GM21825 (cell line): ENCODE measurements at regions not wholly inside any gene's neighbourhood (a gene's known extent, or its start where the extent isn't known, plus 50 kb on each side); places are given as distances from the start of the nearest gene placed in this dataset.

Experiments used
- ATAC-seq: cut with Tn5 transposase; IDR thresholded peaks from one replicate; pipeline ENCODE4 v1.9.1; 2021; ENCODE audit warnings: mild to moderate bottlenecking, moderate library complexity; ENCODE audit not compliant: unreplicated experiment

DNA sequence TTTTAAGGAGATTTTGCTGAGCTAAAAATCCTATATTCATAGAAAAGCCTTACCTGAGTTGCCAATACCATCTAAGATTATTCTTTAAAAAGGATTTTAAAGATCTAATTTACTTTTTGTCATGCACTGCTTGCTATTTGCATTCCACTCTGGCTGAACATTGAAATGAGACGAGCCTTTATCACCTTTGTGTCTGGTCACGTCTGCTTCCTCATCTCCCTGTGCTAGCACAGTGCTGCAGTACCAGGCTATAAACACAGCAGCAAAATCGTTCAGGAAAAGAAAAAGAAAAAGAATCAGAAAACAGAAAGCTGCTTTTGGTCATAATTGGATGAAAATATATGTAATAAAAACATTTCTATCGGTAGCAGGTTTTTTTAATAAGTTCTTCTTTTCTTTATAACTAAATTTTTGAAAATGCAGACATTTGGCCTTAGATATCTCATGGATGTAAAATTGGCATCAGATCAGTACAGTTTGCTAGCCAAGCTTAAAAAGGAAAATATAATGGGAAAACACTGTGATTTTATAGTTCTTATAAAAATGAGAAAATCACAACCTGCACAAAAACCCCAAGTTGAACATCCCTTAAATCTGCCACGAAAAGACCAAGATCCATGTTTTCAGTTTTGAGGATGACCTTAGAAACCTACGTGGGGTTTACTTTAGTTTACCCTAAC is 735.7 kb upstream of the CXADR start:
- ATAC-seq, result no peak

DNA sequence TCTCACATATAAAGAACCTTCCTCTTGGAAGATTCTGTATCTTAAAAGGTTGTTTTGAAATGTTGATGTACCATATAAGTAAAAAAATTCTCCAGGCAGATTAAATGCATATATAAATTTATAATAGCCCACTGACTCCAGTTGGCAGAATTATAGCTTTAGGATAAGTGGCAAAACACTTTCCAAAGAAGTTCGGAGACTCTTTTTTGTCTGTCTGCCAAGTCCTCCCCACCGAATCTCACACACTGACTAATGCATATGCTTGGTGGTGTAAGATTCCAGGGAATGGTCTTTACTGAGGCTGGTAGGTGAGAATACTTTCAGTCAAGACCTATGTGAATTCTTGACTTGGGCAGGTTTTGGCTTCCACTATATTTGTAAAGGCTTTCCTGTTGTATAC is 724.3 kb upstream of the CXADR start:
- no peak for ATAC-seq

DNA sequence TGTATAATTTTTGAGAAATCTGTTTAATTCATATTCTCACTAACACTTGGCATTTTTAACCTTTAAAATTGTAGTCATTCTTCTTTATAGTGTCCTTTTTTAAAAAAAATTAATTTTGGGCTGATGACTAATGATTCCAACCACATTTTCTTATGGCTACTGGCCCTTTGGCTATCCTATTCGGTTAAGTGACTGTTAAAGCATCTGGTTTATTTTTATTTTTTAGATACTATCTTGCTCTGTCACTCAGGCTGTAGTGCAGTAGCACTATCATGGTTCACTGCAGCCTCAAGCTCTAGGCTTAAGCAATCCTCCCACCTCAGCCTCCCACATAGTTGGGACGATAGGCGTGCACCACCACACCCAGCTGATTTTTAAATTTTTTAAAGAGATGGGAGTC is 723.2 kb upstream of the CXADR start:
- ATAC-seq, result no peak

DNA sequence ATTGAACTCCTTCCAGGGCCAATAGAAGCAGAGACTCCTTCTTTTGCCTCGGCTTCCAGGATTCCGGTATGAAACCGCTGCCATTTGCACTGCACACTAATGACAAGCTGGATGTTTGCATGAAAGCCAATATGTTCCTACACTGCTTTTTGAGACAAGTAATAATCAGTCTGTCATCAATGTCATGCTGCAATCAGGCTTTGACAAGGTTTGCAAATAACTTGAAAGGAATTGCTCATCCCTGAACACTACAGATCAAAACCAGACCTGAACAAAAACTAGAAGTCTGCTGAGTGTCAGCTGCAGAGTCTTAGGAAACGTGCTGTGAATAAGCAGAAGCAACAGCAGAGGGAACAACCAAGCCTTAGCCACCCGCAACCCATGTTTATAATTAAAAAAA is 720.7 kb upstream of the CXADR start:
- ATAC-seq, result no peak

DNA sequence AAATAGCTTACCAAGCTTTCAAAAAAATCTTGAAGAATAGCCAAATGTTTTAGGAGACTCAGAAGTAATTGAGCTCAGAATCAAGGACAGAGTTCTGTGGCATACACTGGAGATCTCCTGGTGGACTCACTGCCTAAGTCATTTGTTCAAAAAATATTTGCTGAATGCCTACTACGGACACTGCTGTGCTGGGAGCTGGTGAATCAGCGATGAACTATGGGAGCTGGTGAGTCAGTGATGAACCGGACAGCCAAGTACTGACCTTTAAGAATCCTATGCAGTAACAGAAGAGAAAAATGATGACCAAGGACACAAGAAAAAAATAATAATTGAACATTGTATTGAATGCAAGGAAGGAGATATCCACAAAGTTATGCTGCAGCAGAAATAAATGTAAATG is 717.9 kb upstream of the CXADR start:
- no peak for ATAC-seq

DNA sequence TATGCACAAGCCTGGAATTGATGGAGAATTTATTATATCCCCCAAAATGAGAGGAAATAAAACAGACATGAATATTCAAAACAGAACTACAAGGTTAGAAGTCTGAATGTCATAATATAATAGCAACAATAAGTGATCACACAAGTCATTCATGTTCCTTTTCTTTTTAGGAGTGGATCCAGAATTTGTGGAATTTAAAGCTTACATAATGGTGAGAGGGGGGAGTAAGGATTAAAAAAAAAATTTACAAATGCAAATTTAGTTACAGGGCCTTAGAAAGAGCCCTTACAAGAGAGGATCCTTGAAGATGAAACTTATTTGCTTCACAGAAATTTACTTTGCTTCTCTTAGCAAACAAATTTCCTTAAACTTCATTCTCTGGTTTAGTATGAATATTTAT is 716.1 kb upstream of the CXADR start:
- no peak for ATAC-seq

DNA sequence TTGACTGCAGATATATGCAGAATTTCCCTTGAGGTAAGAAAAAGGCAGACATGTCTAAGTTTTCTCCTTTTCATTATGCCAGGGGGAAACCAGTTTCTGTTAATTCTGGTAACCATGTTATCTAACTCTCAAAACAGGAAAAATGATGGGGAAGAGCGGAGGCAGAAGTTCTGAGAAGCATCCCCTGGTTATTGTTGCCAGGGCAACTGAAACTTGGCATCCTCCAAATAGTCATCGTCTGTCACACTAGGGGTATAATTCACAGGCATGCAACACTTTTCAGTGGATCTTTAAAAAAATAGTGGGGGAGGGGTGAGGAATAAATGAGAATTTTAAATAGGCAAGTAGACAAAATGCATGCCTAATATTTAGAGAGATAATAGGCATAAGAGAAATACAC is 715.3 kb upstream of the CXADR start:
- ATAC-seq, result no peak

DNA sequence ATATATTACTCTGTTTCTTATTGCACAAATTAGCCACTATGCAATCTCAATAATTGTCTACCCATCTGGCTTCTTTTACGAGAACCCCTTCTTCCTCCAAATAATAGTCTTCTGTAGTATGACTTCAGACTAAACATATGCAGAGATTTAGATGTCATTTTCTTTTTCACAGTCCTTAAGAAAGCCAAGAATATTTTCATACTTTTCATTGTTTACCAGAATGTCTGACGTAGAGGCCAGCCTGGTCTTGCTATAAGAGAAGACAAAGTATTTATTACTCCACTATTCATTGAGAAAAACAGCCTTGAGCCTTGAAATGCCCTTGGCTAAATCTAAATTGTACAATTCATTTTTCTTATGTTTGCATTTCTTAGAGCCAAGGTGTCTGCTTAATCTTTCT is 714.9 kb upstream of the CXADR start:
- no peak for ATAC-seq

DNA sequence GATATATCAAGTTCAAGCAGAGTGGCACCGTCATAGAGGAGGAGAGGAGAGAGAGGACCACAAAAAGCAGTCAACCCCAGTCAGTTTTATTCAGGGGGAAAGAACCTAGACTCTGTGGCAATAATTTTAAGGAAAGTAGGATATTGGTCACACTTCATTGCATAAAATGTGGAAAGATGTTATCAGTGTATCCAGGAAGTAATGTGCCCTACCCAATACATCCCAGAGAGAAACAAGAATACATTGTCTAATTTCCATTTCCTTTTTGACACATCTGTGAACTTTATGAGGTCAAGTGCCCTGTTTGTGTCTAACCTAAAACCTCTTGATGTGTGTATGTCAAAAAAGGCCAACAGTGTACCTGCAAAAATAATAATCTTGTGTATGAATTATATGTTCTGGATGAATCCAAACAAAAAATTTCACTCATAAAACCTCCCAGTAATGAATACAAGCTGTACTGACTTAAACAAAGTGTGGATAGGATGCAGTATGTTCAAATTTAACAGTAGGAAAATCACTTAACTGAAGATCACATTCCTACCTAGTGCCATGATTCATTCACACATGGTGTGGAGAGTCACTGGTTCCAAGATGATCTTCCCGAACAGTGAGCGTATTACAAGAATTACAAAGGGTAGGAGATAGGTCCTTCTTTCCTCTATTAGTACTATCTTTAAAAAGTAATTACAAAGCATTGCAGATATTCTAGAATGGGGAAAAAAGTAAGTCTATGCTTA is 712.1 kb upstream of the CXADR start:
- no peak for ATAC-seq

DNA sequence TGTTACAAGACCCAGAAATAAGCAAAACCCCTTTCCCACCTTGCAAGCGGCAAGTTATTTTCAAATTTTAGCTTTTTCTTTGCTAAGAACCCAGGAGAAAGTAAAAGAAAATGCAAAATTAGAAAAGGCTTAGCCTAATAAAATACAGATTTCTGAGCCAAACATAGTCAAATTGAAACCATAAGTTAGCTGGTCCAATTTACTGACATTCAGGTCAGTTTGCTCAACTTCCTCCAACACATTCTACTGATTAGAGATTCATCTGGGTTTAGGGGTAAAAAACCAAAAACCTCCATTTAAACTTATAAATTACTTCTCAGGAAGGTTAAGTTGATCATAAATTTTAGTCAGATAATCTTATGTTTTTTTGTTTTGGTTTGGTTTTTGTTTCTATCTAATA is 701.8 kb upstream of the CXADR start:
- no peak for ATAC-seq

DNA sequence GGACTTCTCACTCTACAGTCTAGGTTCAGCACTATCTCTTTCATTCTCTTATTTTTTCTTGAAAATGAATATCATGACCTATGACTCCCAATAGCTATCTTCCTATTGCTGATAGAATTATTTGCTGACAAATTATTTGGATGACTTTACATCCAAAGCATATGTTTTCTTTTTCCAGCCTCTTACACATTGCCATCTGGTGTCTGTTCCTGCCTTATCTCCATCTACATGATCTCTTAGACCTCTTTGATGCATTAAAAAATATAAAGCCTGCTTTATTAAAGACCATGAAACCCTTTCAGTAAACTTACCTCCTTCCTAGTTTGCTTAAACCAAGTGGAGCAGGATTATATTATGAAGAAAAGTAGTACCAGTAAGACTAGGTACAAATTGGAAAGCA is 700.9 kb upstream of the CXADR start:
- ATAC-seq, result no peak

DNA sequence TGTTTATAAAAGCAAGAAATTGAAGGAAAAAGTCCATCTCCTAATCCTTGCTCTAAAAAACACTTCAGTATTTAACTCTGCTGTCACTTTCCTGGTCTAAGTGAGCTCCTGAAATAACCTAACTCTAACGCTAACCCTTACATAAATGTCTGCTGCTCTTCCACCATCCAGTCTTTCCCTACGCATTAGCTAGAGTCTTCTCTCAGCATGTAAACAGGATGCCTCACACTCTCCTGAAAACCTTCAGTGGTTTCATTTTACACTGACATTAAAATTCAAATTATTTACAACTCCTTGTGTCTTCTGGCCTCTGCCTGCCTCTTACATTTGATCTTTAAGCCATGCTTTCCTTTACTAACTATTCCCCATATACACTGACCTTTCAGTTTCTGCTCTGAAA is 697.6 kb upstream of the CXADR start:
- ATAC-seq, result no peak

DNA sequence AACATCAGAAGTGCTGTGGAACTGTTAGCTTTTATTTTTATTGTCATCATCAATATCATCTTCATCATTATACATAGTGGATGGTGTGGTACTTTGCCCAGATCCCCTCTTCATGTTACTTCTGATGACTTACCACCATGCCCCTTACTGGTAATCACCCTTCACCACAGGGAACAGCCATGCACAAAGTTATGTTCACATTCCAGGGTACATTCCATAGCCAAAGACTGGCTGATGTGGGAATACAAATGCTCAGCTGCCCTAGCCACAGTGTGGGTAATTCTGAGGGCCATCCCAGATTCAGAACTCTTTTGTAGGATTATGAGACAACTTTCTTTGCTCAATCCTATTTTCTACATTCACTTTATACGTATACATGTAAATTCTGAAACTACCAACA is 691.3 kb upstream of the CXADR start:
- ATAC-seq, result no peak

DNA sequence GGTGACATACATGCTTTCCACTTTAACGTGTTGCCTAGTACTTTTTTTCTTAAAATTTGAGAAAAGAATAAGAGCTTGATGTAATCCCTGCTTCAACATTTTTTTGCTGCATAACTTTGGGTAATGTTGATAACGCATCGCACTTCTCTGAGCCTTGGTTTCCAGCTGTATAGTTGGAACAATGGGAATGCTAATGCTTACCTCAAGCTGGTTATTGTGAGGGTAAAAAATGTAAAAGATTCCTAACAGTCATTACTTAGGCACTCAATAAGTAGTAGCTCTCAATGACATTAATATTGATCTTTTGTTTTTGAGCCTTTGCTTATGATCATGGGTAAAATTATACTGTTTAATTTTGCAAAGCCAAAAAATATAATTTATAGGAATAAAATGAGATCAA is 683.3 kb upstream of the CXADR start:
- ATAC-seq, result no peak

DNA sequence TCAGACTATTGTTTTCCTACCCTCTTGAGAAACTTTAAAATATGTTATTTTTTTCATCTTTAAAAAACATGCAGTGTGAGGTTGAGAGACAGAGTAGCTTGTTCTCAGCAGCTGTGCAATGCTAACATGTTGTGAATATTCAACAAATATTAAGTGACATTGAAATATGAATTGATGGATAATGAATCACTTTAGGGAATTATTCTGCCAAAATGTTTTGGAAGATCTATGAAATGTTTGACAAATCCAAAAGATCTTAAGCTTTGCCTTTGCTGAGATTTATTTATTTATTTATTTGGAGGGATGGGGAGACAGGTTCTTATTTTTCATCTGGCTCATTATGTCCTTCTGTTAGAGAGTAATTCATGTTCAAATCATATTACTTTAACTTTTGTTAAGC is 680.1 kb upstream of the CXADR start:
- ATAC-seq, result no peak

DNA sequence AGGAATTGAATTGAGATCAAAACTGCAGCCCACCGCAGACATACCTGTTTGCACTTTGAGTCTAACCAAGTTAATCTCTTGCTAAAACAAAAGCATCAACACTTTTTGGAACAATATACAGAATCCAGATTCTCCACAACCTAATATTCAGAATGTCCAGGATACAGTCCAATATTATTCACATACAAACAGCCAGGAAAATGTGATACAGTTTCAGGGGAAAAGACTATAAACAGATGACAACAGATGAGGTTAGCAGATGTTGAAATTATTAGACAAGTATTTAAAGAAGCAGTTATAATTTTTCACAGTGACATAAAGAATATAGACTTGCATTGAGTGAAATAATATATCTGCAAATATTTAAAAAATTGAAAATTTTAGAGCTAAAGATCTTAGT is 678.1 kb upstream of the CXADR start:
- ATAC-seq, result no peak

DNA sequence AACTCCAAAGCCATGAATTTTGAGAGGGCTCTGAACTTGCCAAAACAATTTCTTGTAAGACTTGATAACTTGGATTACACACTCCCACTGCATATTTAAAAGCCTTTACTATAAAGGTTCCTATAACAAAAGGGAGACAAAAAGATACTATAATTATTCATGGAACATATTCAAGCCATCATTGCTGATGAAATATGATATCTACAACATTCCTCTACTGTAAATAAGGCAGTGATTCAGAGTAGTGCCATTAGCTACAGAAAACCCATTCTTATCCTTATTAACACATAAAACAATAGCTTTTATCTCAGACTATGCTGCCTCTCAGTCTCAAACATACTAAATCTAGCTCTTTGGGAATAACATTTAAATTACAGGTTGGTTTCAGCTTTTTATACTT is 675.5 kb upstream of the CXADR start:
- ATAC-seq, result no peak

DNA sequence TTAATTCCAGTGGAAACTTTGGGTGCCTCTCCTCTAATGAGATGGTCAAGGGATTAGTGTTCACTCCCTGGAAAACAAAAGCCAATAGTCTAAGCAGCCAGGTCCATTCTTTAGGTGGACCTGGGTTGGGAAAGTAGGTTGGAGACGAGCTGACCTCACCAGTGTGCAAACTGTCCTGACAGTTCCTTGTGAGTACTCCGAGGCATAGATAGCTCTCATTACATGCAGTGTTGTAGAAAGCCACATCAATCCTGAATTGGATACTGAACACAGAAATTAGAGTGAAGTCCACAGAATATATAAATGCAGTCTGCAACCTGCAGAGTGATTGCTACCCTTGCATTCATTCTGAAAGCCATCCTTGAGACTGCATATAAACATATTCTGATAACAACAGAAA is 675.1 kb upstream of the CXADR start:
- ATAC-seq, result no peak

DNA sequence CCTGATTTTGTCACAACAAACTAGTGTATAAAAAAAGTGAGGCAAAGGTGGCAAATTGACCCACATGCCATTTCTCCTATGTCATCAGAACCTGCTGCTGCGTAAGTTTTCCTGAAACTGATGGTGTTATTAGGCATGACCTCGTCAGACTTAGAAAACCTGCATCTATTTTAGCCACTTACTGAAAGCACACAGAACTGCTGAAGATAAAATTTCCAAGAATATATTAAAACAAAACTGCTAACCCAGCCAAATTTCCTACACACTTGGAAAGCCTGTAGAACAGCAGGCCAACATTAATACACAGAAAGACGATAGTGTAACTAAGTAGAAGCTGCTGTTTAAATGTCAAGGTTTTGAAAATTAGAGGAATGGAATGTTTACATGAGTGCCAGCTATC is 674.5 kb upstream of the CXADR start:
- ATAC-seq, result no peak

DNA sequence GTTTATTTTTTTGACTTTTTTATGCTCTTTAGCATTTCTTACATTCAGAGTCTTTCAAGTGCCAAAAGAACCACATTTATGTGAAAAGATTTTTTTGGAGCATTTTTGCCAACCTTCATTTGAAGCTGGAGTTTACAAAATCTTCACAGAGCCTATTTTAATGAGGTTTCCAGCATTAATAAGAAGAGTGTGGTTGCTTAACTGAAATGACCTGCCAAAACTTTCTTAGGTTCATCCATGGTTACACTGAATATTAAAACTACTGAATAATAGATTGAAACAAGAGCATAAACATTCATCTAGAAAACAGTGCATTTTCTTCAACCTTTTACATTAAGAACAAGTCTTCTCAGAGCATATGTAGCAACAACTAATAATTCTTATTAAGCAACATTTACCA is 672.3 kb upstream of the CXADR start:
- no peak for ATAC-seq

DNA sequence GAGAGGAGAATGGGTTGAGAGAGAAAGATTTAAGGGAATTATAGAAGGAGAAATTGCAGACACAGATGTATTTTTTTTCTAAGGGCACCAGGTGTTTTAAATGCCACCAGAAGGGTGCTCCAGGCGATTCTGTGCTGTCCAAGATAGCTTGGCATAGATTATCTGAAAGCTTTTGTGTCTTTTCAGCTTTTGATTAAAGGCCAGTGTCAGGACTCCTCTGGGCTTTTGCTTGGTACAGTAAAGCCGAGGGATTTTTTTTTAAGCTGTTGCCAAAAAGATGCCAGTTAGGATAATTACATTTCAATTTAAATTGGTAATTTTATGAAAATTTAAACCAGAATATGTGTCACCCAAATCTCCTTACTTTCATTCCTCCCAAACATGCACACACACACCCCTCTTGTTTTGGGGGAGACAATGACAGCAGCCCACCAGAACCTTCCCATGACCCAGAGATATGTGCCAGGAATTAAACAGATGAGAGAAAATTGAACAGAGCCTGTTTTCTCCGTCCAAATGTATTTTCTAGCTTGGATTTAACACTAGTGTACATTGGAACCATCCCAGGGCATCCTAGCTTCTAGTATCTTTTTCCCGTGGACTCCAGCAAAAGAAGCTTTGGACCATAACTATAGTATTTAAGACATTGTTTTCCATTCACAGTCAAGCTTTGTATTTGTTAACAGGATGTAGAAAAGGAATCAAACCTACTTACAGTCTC is 670.7 kb upstream of the CXADR start:
- no peak for ATAC-seq

DNA sequence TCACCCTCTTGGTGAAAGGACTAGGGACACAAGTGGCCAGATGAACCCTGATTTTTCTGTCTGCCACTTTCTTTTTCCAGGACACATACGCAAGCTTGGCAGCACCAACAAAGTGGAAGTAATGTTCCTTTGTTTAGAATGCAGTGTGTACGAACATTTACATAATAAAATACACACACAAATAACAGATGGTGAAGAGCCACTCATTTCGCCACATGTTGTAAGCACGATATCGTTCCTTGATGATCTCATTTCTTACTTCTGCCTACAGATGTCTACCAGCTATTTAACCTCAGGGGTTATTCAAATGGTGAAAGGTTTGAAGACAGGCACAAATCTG is 670.2 kb upstream of the CXADR start:
- ATAC-seq, result no peak
